ENCODE measurements at regions not wholly inside any gene's neighbourhood (a gene's known extent, or its start where the extent isn't known, plus 50 kb on each side); places are given as distances from the start of the nearest gene placed in this dataset.
"Not testable (repeated sequence)": the region's sequence is repeated elsewhere in the genome, so short reads cannot be mapped to it uniquely, and the experiment has no call there.

- H3K27ac ChIP-seq (ENCODE audit: low read depth, low read length) = no peak overlapping the region
- H3K4me1 ChIP-seq (ENCODE audit: control insufficient read depth, insufficient read depth, low read length) = no peaks in the 10 kb centered on the region
- no peaks in the 10 kb centered on the region for H3K27me3 ChIP-seq (ENCODE audit: control insufficient read depth, insufficient read depth, low read length)
- H3K9me3 ChIP-seq (ENCODE audit: control insufficient read depth, insufficient read depth, low read depth, low read length) = no peaks in the 10 kb centered on the region
- H3K9ac ChIP-seq (ENCODE audit: low read length) = no peak overlapping the region
- H3K4me3 ChIP-seq (ENCODE audit: low read depth, low read length) = no peak overlapping the region
- H3K36me3 ChIP-seq (ENCODE audit: control insufficient read depth, insufficient read depth, low read length) = no peaks in the 10 kb centered on the region
Observed at GRCh38 chr9:74132986-74133385, 364.1 kb upstream of the RORB start.

DNA sequence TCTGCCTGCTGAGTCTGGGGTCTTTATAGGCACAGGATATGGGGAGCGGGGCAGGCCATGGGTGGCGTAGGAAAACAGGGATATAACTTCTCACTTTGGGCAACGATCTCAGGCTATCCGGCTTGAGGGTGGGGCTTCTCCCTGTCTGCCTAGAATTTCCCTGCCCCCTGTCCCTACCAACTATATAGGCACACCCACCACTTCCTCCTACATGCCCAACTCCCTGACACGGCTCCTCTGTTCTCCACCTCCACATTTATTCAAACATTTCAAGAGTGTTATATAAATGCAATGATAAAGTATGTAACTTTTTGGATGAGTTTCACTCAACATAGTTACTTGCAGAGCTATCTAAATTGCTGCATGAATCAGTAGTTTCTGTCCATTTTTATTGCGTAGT is 363.2 kb upstream of the RORB start:
- H3K4me1 ChIP-seq (ENCODE audit: control insufficient read depth, insufficient read depth, low read length) = no peaks in the 10 kb centered on the region
- no peaks in the 10 kb centered on the region for H3K9me3 ChIP-seq (ENCODE audit: control insufficient read depth, insufficient read depth, low read depth, low read length)
- no peak overlapping the region for H3K27ac ChIP-seq (ENCODE audit: low read depth, low read length)
- H3K4me3 ChIP-seq (ENCODE audit: low read depth, low read length) = no peak overlapping the region
- no peaks in the 10 kb centered on the region for H3K27me3 ChIP-seq (ENCODE audit: control insufficient read depth, insufficient read depth, low read length)
- no peaks in the 10 kb centered on the region for H3K36me3 ChIP-seq (ENCODE audit: control insufficient read depth, insufficient read depth, low read length)
- H3K9ac ChIP-seq (ENCODE audit: low read length) = no peak overlapping the region

- Histone ChIP-seq H3K9ac (ENCODE audit: low read length) (no peak overlapping the region), H3K36me3 (ENCODE audit: control insufficient read depth, insufficient read depth, low read length) (no peaks in the 10 kb centered on the region), H3K27ac (ENCODE audit: low read depth, low read length) (no peak overlapping the region), H3K4me3 (ENCODE audit: low read depth, low read length) (no peak overlapping the region), H3K9me3 (ENCODE audit: control insufficient read depth, insufficient read depth, low read depth, low read length) (no peaks in the 10 kb centered on the region), H3K4me1 (ENCODE audit: control insufficient read depth, insufficient read depth, low read length) (no peaks in the 10 kb centered on the region), H3K27me3 (ENCODE audit: control insufficient read depth, insufficient read depth, low read length) (no peaks in the 10 kb centered on the region)
Observed at GRCh38 chr9:74138182-74138581, 359.0 kb upstream of the RORB start.

DNA sequence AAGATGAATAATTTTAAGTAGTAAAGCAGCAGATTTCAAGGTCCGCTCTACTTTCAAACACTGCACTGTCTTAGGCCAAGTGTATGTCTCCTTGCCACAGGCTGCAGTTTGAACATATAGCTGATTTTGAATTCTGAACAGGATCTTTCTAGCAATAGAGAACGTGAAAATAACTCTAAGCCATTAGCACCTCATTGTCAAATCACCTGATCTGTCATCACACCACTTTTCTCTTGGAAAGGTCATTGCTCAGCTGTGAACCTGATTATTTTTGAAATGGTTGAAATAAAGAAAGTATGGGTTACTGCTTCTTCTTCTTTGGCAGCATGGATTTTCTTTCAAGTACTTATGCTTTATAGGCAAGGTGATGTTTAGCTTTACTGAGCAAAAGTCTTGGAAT is 357.0 kb upstream of the RORB start:
- Histone ChIP-seq H3K9ac (ENCODE audit: low read length) (no peak overlapping the region), H3K27ac (ENCODE audit: low read depth, low read length) (no peak overlapping the region), H3K9me3 (ENCODE audit: control insufficient read depth, insufficient read depth, low read depth, low read length) (no peaks in the 10 kb centered on the region), H3K27me3 (ENCODE audit: control insufficient read depth, insufficient read depth, low read length) (no peaks in the 10 kb centered on the region), H3K4me1 (ENCODE audit: control insufficient read depth, insufficient read depth, low read length) (no peaks in the 10 kb centered on the region), H3K4me3 (ENCODE audit: low read depth, low read length) (no peak overlapping the region), H3K36me3 (ENCODE audit: control insufficient read depth, insufficient read depth, low read length) (no peaks in the 10 kb centered on the region)

DNA sequence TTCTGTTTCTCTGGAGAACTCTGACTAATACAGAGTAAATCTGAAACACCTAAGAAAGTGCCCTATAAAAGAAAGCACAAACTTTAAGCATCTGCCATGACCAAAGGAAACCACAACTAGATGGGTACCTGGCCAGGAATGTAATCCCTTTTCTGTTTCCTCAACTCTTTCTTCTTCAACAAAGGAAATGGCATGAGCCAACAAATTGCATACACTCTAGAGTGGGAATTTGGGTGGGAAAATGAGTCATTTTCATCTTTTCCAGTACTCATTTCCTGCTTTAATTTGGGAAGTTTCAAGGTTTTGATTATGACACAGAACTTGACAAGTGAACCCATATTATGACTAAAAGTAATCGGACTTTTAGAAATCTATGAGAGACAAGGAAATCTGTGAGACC is 349.2 kb upstream of the RORB start:
- Histone ChIP-seq H3K9ac (ENCODE audit: low read length) (no peak overlapping the region), H3K4me1 (ENCODE audit: control insufficient read depth, insufficient read depth, low read length) (no peaks in the 10 kb centered on the region), H3K27ac (ENCODE audit: low read depth, low read length) (no peak overlapping the region), H3K27me3 (ENCODE audit: control insufficient read depth, insufficient read depth, low read length) (no peaks in the 10 kb centered on the region), H3K36me3 (ENCODE audit: control insufficient read depth, insufficient read depth, low read length) (no peaks in the 10 kb centered on the region), H3K4me3 (ENCODE audit: low read depth, low read length) (no peak overlapping the region), H3K9me3 (ENCODE audit: control insufficient read depth, insufficient read depth, low read depth, low read length) (no peaks in the 10 kb centered on the region)

DNA sequence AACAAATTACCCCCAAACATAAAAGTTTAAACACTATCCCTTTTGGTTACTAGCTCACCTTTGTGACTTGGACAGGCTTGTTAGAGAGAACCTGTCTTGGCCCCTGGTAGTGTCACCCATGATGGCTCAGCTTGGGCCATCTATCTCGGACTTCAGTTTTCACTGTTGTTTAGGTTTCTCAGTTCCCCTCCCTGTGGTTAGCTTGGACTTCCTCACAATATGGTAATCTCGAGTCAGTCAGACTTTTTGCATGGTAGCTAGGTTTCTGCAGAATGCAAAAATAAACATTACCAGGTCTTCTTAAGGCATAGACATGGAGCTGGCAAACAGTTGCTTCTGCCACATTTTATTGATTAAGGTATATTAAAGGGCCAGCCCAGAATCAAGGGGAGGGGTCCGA is 324.3 kb upstream of the RORB start:
- no peak overlapping the region for H3K27ac ChIP-seq (ENCODE audit: low read depth, low read length)
- H3K4me1 ChIP-seq (ENCODE audit: control insufficient read depth, insufficient read depth, low read length) = no peaks in the 10 kb centered on the region
- H3K9me3 ChIP-seq (ENCODE audit: control insufficient read depth, insufficient read depth, low read depth, low read length) = no peaks in the 10 kb centered on the region
- H3K27me3 ChIP-seq (ENCODE audit: control insufficient read depth, insufficient read depth, low read length) = no peaks in the 10 kb centered on the region
- no peak overlapping the region for H3K9ac ChIP-seq (ENCODE audit: low read length)
- H3K36me3 ChIP-seq (ENCODE audit: control insufficient read depth, insufficient read depth, low read length) = no peaks in the 10 kb centered on the region
- H3K4me3 ChIP-seq (ENCODE audit: low read depth, low read length) = no peak overlapping the region

DNA sequence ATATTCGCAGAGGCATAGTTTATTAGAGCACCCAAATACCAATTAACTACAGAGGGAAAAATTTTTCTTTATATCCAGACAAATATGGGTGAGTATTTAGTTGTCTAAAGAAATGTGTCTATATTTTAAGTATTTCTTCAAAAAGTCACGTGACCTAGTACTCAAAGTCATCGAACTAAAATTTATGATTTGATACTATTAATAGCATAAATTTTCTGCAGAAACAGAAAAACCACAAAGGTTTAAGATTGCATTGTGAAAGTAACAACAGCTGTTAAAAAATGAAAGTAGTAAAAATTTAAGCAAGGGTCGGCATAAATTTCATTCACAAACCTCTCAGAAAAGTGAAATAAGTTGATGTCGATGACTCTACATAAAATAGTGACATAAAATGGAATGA is 323.9 kb upstream of the RORB start:
- Histone ChIP-seq H3K4me3 (ENCODE audit: low read depth, low read length) (no peak overlapping the region), H3K4me1 (ENCODE audit: control insufficient read depth, insufficient read depth, low read length) (no peaks in the 10 kb centered on the region), H3K27me3 (ENCODE audit: control insufficient read depth, insufficient read depth, low read length) (no peaks in the 10 kb centered on the region), H3K9ac (ENCODE audit: low read length) (no peak overlapping the region), H3K27ac (ENCODE audit: low read depth, low read length) (no peak overlapping the region), H3K9me3 (ENCODE audit: control insufficient read depth, insufficient read depth, low read depth, low read length) (no peaks in the 10 kb centered on the region), H3K36me3 (ENCODE audit: control insufficient read depth, insufficient read depth, low read length) (no peaks in the 10 kb centered on the region)

DNA sequence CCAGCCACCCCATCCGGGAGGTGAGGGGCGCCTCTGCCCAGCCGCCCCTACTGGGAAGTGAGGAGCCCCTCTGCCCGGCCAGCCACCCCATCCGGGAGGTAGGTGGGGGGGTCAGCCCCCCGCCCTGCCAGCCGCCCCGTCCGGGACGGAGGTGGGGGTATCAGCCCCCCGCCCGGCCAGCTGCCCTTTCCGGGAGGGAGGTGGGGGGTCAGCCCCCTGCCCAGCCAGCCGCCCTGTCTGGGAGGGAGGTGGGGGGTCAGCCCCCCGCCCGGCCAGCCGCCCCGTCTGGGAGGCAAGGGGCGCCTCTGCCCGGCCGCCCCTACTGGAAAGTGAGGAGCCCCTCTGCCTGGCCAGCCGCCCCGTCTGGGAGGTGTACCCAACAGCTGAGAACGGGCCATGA is 299.4 kb upstream of the RORB start:
- H3K27me3 ChIP-seq (ENCODE audit: control insufficient read depth, insufficient read depth, low read length); H3K9ac ChIP-seq (ENCODE audit: low read length); H3K9me3 ChIP-seq (ENCODE audit: control insufficient read depth, insufficient read depth, low read depth, low read length); H3K27ac ChIP-seq (ENCODE audit: low read depth, low read length); H3K36me3 ChIP-seq (ENCODE audit: control insufficient read depth, insufficient read depth, low read length); H3K4me1 ChIP-seq (ENCODE audit: control insufficient read depth, insufficient read depth, low read length); H3K4me3 ChIP-seq (ENCODE audit: low read depth, low read length): not testable (repeated sequence)

DNA sequence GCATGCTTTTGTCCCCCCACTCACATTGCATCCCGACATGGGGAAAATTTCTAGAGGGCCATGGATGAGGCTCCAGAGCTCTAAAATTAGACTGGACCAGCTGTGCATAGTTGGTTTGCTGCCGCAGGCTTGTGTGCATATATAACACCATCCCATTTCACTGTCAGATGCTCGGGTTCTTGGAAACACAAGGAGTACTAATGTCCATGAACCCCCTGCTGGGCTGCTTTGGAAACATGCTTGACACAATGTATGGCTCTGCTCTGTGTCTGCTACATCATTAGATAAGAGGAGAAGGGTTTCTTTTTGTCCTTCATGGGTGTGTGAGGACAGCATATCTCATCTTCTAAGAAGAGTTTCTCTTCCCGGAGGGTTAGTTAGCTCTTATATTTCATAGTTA is 292.1 kb upstream of the RORB start:
- Histone ChIP-seq H3K4me3 (ENCODE audit: low read depth, low read length) (no peak overlapping the region), H3K9me3 (ENCODE audit: control insufficient read depth, insufficient read depth, low read depth, low read length) (no peaks in the 10 kb centered on the region), H3K9ac (ENCODE audit: low read length) (no peak overlapping the region), H3K27me3 (ENCODE audit: control insufficient read depth, insufficient read depth, low read length) (no peaks in the 10 kb centered on the region), H3K4me1 (ENCODE audit: control insufficient read depth, insufficient read depth, low read length) (no peaks in the 10 kb centered on the region; the same call in 1 of the 2 replicates), H3K36me3 (ENCODE audit: control insufficient read depth, insufficient read depth, low read length) (no peaks in the 10 kb centered on the region), H3K27ac (ENCODE audit: low read depth, low read length) (no peak overlapping the region)

GRCh38 chr9:74218385-74219063 is 278.6 kb upstream of the RORB start:
- H3K27ac ChIP-seq (ENCODE audit: low read depth, low read length) = no peak overlapping the region
- H3K4me3 ChIP-seq (ENCODE audit: low read depth, low read length) = no peak overlapping the region
- no peak overlapping the region for H3K9ac ChIP-seq (ENCODE audit: low read length)
- H3K36me3 ChIP-seq (ENCODE audit: control insufficient read depth, insufficient read depth, low read length) = no peaks in the 10 kb centered on the region
- peaks cover 10% of the 10 kb centered on the region for H3K4me1 ChIP-seq (ENCODE audit: control insufficient read depth, insufficient read depth, low read length)
- no peaks in the 10 kb centered on the region for H3K9me3 ChIP-seq (ENCODE audit: control insufficient read depth, insufficient read depth, low read depth, low read length)
- H3K27me3 ChIP-seq (ENCODE audit: control insufficient read depth, insufficient read depth, low read length) = no peaks in the 10 kb centered on the region

- Histone ChIP-seq H3K36me3 (ENCODE audit: control insufficient read depth, insufficient read depth, low read length) (no peaks in the 10 kb centered on the region), H3K4me1 (ENCODE audit: control insufficient read depth, insufficient read depth, low read length) (peaks cover 10% of the 10 kb centered on the region), H3K4me3 (ENCODE audit: low read depth, low read length) (no peak overlapping the region), H3K27me3 (ENCODE audit: control insufficient read depth, insufficient read depth, low read length) (no peaks in the 10 kb centered on the region), H3K9me3 (ENCODE audit: control insufficient read depth, insufficient read depth, low read depth, low read length) (no peaks in the 10 kb centered on the region), H3K9ac (ENCODE audit: low read length) (no peak overlapping the region), H3K27ac (ENCODE audit: low read depth, low read length) (no peak overlapping the region)
Observed at GRCh38 chr9:74220327-74220726, 276.8 kb upstream of the RORB start.

DNA sequence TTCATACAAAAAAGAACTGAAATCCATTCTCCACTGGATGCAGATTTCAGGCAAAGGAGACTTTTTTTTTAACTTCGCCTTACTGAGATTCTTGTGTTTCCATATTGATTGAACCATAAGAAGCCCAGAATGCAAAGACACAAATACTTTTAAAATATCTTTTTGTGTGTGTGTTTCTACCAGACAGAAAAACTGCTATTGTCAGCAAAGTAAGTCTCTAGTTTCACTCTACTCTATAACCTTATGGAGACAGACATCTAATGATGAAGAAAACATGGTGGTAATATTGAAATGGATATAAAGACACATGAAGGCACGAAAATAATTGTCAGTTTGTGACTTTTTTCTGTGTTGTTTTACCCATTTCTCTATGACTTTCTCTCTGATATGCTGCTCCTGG is 260.3 kb upstream of the RORB start:
- Histone ChIP-seq H3K9ac (ENCODE audit: low read length) (no peak overlapping the region), H3K36me3 (ENCODE audit: control insufficient read depth, insufficient read depth, low read length) (no peaks in the 10 kb centered on the region), H3K9me3 (ENCODE audit: control insufficient read depth, insufficient read depth, low read depth, low read length) (peaks cover 8% of the 10 kb centered on the region), H3K27me3 (ENCODE audit: control insufficient read depth, insufficient read depth, low read length) (no peaks in the 10 kb centered on the region), H3K27ac (ENCODE audit: low read depth, low read length) (no peak overlapping the region), H3K4me3 (ENCODE audit: low read depth, low read length) (no peak overlapping the region), H3K4me1 (ENCODE audit: control insufficient read depth, insufficient read depth, low read length) (no peaks in the 10 kb centered on the region)

All from HUES6 (cell line).